MM.1S (cell line): ENCODE measurements at regions not wholly inside any gene's neighbourhood (a gene's known extent, or its start where the extent isn't known, plus 50 kb on each side); places are given as distances from the start of the nearest gene placed in this dataset.

Source experiments
- CTCF ChIP-seq: fragments of 300-600 bp; sonication (generic); IDR thresholded peaks from 2 replicates; pipeline ENCODE4 v1.5.1; 2016; ENCODE audit warnings: antibody characterized with exemption, low read length, mixed read lengths
- EZH2 ChIP-seq: fragments of 300-600 bp; sonication (generic); optimal IDR thresholded peaks from 2 replicates; pipeline ENCODE3; 2017; ENCODE audit warnings: low read depth, mild to moderate bottlenecking, antibody characterized with exemption, low read length, mixed read lengths

GRCh38 chr6:154899824-154900463 is 95.2 kb upstream of the TIAM2 start:
- no peak for TF ChIP-seq EZH2
- TF ChIP-seq CTCF, result no peak
